Bronchial epithelial cell (primary cell): ENCODE measurements at regions not wholly inside any gene's neighbourhood (a gene's known extent, or its start where the extent isn't known, plus 50 kb on each side); places are given as distances from the start of the nearest gene placed in this dataset.

Experiments
- DNase-seq: peaks from one replicate; pipeline ENCODE4 v3.0.0-alpha.2; 2010; ENCODE audit warnings: low read depth
- FAIRE-seq: peaks from 2 replicates; lab custom pipeline; 2011; peaks lifted over from hg19 to GRCh38; lab: Jason Lieb, UNC
- H3K27me3 ChIP-seq: 2 replicates; pipeline ENCODE4 v1.5.1; 2011; ENCODE audit warnings: low read length; ENCODE audit not compliant: control insufficient read depth, insufficient read depth
- H3K36me3 ChIP-seq: 2 replicates; pipeline ENCODE4 v1.5.1; 2011; ENCODE audit warnings: low read length; ENCODE audit not compliant: control insufficient read depth, insufficient read depth
- H3K4me3 ChIP-seq: 2 replicates; pipeline ENCODE4 v1.5.1; 2011; ENCODE audit warnings: mild to moderate bottlenecking, low read depth, low read length, control low read depth
- CTCF ChIP-seq: IDR thresholded peaks from 2 replicates; pipeline ENCODE4 v1.5.1; 2011; ENCODE audit warnings: mild to moderate bottlenecking, moderate library complexity, low read length, control low read depth, inconsistent platforms; ENCODE audit not compliant: insufficient read depth, severe bottlenecking

GRCh38 chr1:30263888-30264671 is 459.3 kb downstream of the MATN1 start:
- no peaks in the 10 kb centered on the region for H3K36me3 ChIP-seq
- H3K27me3 ChIP-seq, result no peaks in the 10 kb centered on the region
- DNase-seq, result no peak
- TF ChIP-seq CTCF, result no peak
- FAIRE-seq, result no peak
- no peak overlapping the region for H3K4me3 ChIP-seq

GRCh38 chr1:30263405-30263804 is 460.0 kb downstream of the MATN1 start:
- H3K4me3 ChIP-seq, result no peak overlapping the region
- no peaks in the 10 kb centered on the region for H3K27me3 ChIP-seq
- no peak for TF ChIP-seq CTCF
- no peaks in the 10 kb centered on the region for H3K36me3 ChIP-seq
- DNase-seq (no peak), FAIRE-seq (no peak)

- no peaks in the 10 kb centered on the region for H3K36me3 ChIP-seq
- no peak for TF ChIP-seq CTCF
- FAIRE-seq, result no peak
Observed at GRCh38 chr1:30262158-30262557, 461.2 kb downstream of the MATN1 start.

DNA sequence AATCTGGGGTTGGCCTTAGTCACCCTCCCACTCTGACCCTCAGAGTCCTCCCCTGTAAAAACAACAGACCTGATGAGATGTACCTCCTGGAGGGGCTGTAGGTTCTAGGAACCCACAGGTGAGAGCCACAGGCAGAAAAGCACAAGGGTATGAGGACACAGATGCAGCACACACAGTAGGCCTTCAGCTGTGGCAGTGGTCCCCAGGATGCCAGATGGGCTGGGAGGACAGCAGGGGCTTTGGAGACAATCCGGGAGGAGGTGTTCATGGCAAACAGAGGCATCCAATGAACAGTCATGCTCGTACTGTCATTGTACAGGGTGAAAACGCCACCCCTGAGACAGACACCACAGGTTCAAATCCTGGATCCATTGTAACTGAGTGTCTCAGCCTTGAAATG is 463.1 kb downstream of the MATN1 start:
- Histone ChIP-seq H3K27me3 (no peaks in the 10 kb centered on the region), H3K4me3 (no peak overlapping the region), H3K36me3 (no peaks in the 10 kb centered on the region)
- peak; percentile 76 for FAIRE-seq
- no peak for TF ChIP-seq CTCF
- DNase-seq, result no peak

More at GRCh38 chr1:30262158-30262557, 461.2 kb downstream of the MATN1 start:
- Histone ChIP-seq H3K4me3 (no peak overlapping the region), H3K27me3 (no peaks in the 10 kb centered on the region)
- no peak for DNase-seq

DNA sequence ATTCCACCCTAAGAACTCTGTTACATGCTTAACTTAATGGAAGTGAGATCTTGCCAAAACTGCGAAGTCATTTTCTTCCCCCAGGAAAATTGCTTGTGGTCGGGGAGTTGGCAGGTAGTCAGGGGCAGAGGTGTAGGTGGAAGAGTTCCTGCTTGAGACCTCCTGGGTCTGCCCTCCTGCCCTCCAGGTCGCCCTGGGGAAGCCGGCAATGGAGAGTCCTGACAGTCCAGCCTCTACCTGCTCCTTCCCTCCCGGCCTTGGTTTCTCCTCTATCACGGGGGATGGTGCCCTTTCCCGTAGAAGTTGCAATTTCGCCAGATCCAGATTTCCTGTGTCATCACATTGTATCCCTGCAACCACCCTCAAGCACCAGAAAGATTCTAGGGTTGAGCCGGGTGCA is 463.8 kb downstream of the MATN1 start:
- DNase-seq, result no peak
- Histone ChIP-seq H3K36me3 (no peaks in the 10 kb centered on the region), H3K4me3 (no peak overlapping the region), H3K27me3 (no peaks in the 10 kb centered on the region)
- no peak for TF ChIP-seq CTCF
- FAIRE-seq, result no peak

DNA sequence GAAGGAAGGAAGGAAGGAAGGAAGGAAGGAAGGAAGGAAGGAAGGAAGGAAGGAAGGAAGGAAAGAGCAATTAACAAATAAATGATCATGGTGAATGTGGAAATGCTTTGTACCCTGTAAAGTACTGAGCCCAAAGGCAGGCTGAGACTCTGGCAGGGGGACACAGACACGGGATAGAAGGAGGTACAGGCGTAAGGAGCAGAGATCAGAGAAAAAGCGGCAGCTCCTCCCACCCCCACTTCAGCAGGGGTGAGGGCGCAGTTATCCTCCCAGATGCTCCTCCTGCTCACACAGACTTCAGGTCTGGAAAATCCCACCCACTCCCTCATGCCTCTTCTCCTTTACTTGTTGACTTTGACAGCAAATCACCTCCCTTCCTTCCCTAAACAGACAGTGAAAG is 464.5 kb downstream of the MATN1 start:
- no peaks in the 10 kb centered on the region for H3K27me3 ChIP-seq
- no peak for TF ChIP-seq CTCF
- no peak overlapping the region for H3K4me3 ChIP-seq
- H3K36me3 ChIP-seq, result no peaks in the 10 kb centered on the region
- no peak for DNase-seq
- FAIRE-seq, result no peak
